Right cardiac atrium (tissue), 5 donors: ENCODE measurements at regions not wholly inside any gene's neighbourhood (a gene's known extent, or its start where the extent isn't known, plus 50 kb on each side); places are given as distances from the start of the nearest gene placed in this dataset.

ENCODE experiments used
- ATAC-seq, 2 donors: fragments of 200-7000 bp; cut with Tn5 transposase; one replicate each; pipeline versions ENCODE4 v1.8.0 to v1.9.1; 2020; ENCODE audit warnings: moderate library complexity in 2 of 2, mild to moderate bottlenecking in 1 of 2
- DNase-seq, 3 donors: peaks; one replicate each; pipeline ENCODE4 v3.0.0-alpha.2; 2020
- H3K27ac ChIP-seq: one replicate; pipeline ENCODE4 v1.5.1; 2013; ENCODE audit warnings: mild to moderate bottlenecking, low read length, control low read depth, moderate library complexity
- H3K27me3 ChIP-seq: one replicate; pipeline ENCODE4 v1.6.1; 2013; ENCODE audit not compliant: control insufficient read depth, insufficient read depth
- H3K4me1 ChIP-seq: one replicate; pipeline ENCODE4 v1.6.1; 2013; ENCODE audit warnings: low read length; ENCODE audit not compliant: control insufficient read depth, insufficient read depth
- H3K4me3 ChIP-seq: one replicate; pipeline ENCODE4 v1.5.1; 2013; ENCODE audit warnings: low read length, control low read depth
- H3K9me3 ChIP-seq: one replicate; pipeline ENCODE4 v1.6.1; 2013; ENCODE audit warnings: low read length; ENCODE audit not compliant: control insufficient read depth
- WGBS: extraction: QIAGEN DNeasy Blood & Tissue Kit; methylation state at CpG from one replicate; pipeline ENCODE4 v1.1.7; 2013; 5-methylcytosine and 5-hydroxymethylcytosine counted together
- intact Hi-C, 4 donors: fragments of 100-400 bp; cut with DNase I; formaldehyde crosslinking; loops; one replicate each; pipeline versions ENCODE4 v1.11.0 to v1.14.0; 2022 to 2023
- donor health status: healthy with polysubstance abuse.
- donor health status: DM: no; HTN: yes; CAD: no.
- donor health status: DM: no; HTN: no; CAD: no.
- donor health status: DM: no; HTN: yes; CAD: no; lungs with severe emphysema.
- donor health status: DM: yes; HTN: yes; CAD: no.

DNA sequence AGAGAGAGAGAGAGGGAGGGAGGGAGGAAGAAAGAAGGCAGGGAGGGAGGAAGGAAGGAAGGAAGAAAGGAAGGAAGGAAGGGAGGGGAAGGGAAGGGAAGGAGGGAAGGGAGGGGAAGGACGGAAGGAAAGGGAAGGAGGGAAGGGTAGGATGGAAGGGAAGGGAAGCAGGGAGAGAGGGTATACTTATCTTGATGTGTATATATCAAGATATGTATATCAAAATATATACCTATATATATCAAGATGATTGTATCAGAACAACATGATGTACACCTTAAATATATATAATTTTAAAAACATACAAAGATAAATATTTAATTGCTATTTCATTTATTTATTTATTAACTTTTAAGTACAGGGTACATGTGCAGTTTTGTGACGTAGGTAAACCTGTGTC lies 96.8 kb upstream of the ADAMTS16 start:
- no peaks in the 10 kb centered on the region for H3K4me1 ChIP-seq
- no peak overlapping the region for H3K27ac ChIP-seq
- H3K27me3 ChIP-seq, result no peaks in the 10 kb centered on the region
- H3K9me3 ChIP-seq, result no peaks in the 10 kb centered on the region
- DNase-seq (no peak), ATAC-seq (no peak)
- no peak overlapping the region for H3K4me3 ChIP-seq
- intact Hi-C loops, result no loop called here
- 28% methylated on average over 2 of the region's 2 CpGs for WGBS

DNA sequence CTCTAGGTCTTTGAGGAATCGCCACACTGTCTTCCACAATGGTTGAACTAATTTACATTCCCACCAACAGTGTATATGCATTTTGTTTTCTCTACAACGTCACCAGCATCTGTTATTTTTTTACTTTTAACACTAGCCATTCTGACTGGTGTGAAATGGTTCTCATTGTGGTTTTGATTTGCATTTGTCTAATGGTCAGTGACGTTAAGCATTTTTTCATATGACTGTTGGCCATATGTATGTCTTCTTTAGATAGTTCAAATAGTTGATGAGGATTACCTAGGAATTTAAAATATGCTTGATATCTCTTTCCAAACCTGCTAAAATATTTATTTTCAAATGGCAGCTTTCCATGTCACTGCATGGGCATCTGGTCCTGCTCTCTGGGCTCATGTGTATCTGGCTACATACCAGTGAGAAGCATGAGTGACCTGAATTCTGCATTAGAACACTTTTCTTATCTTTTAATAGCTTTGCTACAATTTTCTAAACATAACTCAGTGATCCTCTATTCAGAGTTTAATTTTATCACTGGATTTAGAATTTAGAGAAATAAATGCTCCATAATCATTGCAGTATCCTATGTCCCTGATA lies 95.8 kb upstream of the ADAMTS16 start:
- Histone ChIP-seq H3K4me3 (no peak overlapping the region), H3K4me1 (no peaks in the 10 kb centered on the region), H3K9me3 (no peaks in the 10 kb centered on the region), H3K27ac (no peak overlapping the region), H3K27me3 (no peaks in the 10 kb centered on the region)
- DNase-seq (no peak), ATAC-seq (no peak)
- intact Hi-C loops, result no loop called here
- WGBS, result 67% methylated on average over 3 of the region's 3 CpGs

DNA sequence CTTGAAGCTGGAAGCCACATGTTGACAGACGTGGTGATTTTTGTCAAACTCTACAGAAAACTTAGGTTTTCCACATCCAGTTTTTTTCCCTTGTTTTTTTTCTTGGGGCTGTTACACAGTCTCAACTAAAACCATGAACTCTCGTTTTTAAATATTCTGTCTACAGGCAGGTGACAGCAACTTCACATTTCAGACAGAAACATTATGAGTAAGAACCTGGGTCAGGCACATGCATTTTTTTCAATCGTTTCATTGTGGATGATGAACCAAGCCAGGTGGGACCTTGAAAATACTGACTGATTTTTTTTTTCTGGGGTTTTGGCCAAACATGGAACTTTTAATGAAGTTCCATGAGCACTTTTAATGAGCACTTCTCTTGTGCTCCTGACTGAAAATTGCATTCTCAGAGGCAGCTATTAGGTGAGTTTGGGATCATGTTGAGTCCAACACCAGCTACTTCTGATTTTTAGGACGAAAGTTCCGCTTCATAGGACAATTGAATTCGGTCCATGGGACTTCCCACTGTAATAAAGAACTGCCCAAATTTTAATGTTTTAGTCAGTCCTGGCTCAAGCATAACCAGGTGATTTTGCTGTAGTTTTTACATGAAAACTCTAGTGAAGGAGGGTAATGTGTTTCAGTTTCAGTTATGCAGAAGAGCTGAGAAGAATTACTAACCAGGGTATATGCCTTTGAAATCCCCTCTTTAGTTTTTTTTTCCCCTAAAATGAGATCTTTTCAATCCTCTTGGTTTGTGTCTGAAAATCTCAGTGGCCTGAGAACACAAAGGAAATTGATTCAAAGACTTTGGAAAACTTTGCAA lies 93.2 kb upstream of the ADAMTS16 start:
- ATAC-seq, result no peak
- 69% methylated on average over 6 of the region's 6 CpGs for WGBS
- no peak for DNase-seq
- Histone ChIP-seq H3K4me1 (no peaks in the 10 kb centered on the region), H3K27ac (no peak overlapping the region), H3K9me3 (peaks cover 3% of the 10 kb centered on the region), H3K27me3 (no peaks in the 10 kb centered on the region), H3K4me3 (no peak overlapping the region)
- intact Hi-C loops, result no loop called here

DNA sequence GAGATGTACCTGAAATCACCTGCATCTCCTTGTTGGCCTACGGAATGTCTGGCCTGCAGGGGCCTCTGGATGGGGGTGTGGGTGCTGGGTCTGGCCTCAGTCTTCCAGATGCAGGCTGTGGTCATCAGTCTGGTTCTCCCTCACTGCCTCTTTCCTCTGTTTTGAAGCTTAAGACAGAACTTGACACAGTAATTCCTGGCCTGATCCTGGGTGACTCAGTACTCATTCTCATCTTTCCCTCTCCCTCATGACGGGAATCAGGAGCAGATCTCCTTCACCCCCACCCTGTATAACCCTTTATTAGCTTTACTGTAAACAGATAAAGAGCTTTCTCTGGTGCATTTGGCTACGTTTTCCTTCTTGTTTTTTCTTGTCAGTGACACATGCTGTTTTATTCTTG lies 89.3 kb upstream of the ADAMTS16 start:
- Histone ChIP-seq H3K27me3 (no peaks in the 10 kb centered on the region), H3K4me1 (no peaks in the 10 kb centered on the region), H3K4me3 (no peak overlapping the region), H3K27ac (no peak overlapping the region), H3K9me3 (peaks cover 6% of the 10 kb centered on the region)
- no peak for DNase-seq
- 31% methylated on average over 3 of the region's 3 CpGs for WGBS
- intact Hi-C loops, result no loop called here
- ATAC-seq, result no peak

DNA sequence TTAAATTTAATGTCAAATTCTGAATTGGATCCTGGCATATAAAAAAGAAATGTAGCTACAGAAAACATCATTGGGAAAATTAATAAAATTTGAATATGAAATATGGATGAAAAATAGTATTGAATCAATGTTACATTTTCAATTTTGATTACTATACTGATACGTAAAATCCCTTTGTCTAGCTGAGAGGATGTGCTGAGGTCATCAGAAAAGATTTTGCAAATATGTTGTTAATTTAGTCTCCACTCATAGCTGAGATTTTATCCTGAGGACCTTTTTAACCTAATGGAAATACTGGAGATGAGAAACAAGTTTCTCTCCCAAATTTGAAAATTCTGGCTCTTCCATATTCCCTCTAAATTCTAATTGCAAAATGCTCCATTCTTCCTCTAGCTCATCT lies 84.4 kb upstream of the ADAMTS16 start:
- ATAC-seq, result no peak
- no peaks in the 10 kb centered on the region for H3K27me3 ChIP-seq
- no peak overlapping the region for H3K4me3 ChIP-seq
- WGBS, result 66% methylated on average over 1 of the region's 1 CpG
- H3K27ac ChIP-seq, result no peak overlapping the region
- no peaks in the 10 kb centered on the region for H3K4me1 ChIP-seq
- no peak for DNase-seq
- H3K9me3 ChIP-seq, result peaks cover 3% of the 10 kb centered on the region
- intact Hi-C loops, result no loop called here

DNA sequence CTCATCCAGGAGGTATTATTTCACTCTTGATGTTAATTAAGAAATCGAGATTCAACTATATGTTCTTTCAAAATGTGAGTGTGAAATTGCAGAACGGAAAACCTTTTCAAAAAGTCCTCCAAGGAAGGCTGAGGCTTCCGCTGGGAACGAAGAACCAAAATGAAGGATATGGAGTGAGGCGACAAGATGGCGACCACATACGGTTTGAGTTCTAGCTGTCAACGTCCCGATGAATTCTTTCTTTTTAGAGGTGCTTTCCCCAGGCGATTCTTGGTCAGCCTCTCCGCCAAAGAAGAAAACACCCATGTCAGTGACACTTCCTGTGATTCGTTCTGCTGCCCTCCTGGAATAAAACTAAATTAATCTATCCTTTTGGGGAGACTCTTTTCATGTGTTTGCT lies 78.3 kb upstream of the ADAMTS16 start:
- intact Hi-C loops, result no loop called here
- no peak overlapping the region for H3K27ac ChIP-seq
- DNase-seq (no peak), ATAC-seq (no peak)
- no peak overlapping the region for H3K4me3 ChIP-seq
- H3K27me3 ChIP-seq, result no peaks in the 10 kb centered on the region
- 88% methylated on average over 12 of the region's 12 CpGs for WGBS
- peaks cover 2% of the 10 kb centered on the region for H3K9me3 ChIP-seq
- H3K4me1 ChIP-seq, result no peaks in the 10 kb centered on the region

DNA sequence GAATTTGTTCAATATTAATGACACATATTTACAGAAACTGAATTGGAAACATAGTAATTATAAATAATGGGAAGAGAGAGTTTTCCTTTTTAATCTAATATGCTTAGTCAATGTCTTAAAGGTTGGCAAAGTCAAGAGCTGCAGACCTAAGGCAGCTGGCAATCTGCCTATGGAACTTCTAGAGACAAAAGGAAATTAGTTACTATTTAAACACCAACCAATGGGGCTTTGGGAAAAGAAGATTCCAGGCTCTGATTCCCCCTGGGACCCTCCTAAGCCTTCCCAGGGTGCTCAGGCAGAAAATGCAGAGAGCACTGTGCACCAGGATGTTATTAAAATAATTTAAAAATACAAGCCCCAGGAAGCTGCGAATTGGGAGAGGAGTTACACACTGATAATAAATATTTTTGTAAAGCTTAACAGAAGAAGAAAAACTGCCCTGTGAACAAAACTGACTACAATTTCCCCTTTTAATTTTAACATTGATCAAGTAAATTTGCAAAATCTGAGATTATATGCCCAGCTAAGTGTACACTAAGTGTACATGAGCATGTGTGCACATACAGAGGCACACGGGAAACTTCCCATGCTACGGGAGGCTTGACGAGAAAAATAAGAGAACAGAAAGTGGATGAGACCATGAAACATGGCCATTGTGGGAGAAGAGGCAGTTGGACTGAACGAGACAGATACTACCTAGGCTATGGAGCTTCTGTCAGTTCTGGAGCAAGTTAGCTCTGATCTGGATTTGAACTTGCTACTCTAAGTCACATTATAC lies 77.4 kb upstream of the ADAMTS16 start:
- H3K27me3 ChIP-seq, result no peaks in the 10 kb centered on the region
- no peak for DNase-seq
- H3K27ac ChIP-seq, result no peak overlapping the region
- peaks cover 2% of the 10 kb centered on the region for H3K9me3 ChIP-seq
- no peak overlapping the region for H3K4me3 ChIP-seq
- no peak for ATAC-seq
- WGBS, result 52% methylated on average over 5 of the region's 5 CpGs
- intact Hi-C loops, result no loop called here
- H3K4me1 ChIP-seq, result no peaks in the 10 kb centered on the region

DNA sequence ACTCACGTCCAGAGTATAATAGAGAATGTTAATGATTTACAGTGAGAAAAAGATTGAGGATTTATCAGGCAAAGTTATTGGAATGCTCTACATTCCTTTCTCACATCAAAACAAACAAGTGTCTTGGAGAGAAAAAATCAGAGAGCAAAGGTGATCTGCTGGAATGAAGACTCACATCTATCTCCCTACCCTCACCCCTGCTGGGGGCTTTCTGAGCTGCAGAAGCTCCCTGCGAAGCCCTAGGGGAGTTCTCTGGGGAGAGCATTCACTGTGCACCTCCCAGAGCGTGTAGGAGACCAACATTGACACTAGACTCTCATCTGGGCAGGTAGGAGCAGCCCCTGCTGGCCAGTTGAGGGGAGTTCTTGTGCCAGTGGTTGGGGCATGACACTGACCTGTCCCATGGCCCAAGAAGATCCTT lies 76.6 kb upstream of the ADAMTS16 start:
- WGBS, result 46% methylated on average over 3 of the region's 3 CpGs
- Histone ChIP-seq H3K9me3 (peaks cover 2% of the 10 kb centered on the region), H3K4me1 (no peaks in the 10 kb centered on the region), H3K27ac (no peak overlapping the region), H3K27me3 (no peaks in the 10 kb centered on the region), H3K4me3 (no peak overlapping the region)
- DNase-seq (no peak), ATAC-seq (no peak)
- intact Hi-C loops, result no loop called here

DNA sequence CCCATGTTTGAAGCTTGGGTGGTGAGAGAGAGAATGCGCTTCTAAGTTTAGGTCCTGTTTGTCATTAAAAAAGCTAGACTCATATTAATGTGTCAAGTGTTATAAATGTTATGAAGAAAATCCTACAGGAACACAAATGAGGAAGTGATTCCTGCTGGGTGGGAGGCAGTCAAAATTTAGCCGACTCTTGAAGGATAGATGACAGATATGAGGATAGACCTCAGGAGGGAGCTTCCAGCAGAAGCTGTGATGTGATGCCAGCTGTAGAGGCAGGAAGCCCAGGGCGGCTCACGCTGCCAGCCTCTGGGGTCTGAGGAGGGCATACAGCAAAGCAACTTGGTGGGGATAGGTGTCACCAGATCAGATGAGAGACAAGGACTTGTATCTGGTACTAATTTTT lies 74.7 kb upstream of the ADAMTS16 start:
- ATAC-seq (no peak), DNase-seq (no peak)
- H3K27ac ChIP-seq, result no peak overlapping the region
- WGBS, result 86% methylated on average over 4 of the region's 4 CpGs
- H3K4me1 ChIP-seq, result no peaks in the 10 kb centered on the region
- no peaks in the 10 kb centered on the region for H3K27me3 ChIP-seq
- intact Hi-C loops, result no loop called here
- no peak overlapping the region for H3K4me3 ChIP-seq
- peaks cover 2% of the 10 kb centered on the region for H3K9me3 ChIP-seq

DNA sequence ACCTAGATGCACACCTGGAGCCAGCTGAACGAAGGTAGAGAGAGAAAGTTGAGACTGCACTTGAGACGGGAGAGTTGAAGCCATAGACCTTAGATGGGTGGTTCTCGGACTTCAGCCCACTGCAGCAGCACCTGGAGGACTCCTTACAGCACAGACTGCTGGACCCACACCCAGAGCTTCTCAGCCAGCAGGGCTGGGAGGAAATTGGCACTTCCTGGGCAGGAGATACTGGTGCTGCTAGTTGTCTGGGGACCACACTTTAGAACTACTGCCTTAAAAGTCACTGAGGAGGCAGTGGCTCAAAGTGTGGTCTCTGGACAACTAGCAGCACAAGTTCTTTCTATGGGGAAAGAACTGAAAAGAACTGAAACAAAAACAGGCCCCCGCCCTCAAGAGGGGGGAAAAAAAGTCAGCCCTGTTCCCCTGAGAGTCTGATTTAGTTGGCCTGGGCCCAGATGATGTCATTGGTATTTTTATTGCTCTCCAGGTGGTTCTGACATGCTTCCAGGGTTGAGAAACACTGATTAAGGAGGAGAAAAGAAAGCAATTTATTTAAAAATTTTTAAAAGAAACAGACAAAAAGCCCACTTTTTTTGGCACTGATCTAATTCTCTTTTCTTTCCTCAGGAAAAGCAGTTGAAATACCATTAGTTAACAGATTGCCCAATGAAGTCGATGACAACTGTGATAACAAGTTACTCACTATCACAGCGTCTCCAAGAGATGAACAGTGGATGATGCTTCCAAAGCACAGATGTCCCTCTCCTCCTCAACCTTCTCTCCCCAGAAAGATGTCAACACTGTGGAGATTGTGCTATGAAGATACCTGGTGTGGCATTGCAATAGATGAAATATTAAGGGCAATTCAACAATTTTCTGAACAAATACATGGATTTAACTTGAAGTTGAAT lies 73.6 kb upstream of the ADAMTS16 start:
- no peak overlapping the region for H3K27ac ChIP-seq
- no peaks in the 10 kb centered on the region for H3K4me1 ChIP-seq
- ATAC-seq (no peak), DNase-seq (no peak)
- no peaks in the 10 kb centered on the region for H3K27me3 ChIP-seq
- H3K9me3 ChIP-seq, result peaks cover 2% of the 10 kb centered on the region
- H3K4me3 ChIP-seq, result no peak overlapping the region
- 53% methylated on average over 6 of the region's 6 CpGs for WGBS
- intact Hi-C loops, result no loop called here
